HG03159 (cell line): ENCODE measurements at regions not wholly inside any gene's neighbourhood (a gene's known extent, or its start where the extent isn't known, plus 50 kb on each side); places are given as distances from the start of the nearest gene placed in this dataset.

Experiments
- ATAC-seq: cut with Tn5 transposase; IDR thresholded peaks from one replicate; pipeline ENCODE4 v1.9.1; 2021; ENCODE audit warnings: mild to moderate bottlenecking, moderate library complexity; ENCODE audit not compliant: unreplicated experiment

DNA sequence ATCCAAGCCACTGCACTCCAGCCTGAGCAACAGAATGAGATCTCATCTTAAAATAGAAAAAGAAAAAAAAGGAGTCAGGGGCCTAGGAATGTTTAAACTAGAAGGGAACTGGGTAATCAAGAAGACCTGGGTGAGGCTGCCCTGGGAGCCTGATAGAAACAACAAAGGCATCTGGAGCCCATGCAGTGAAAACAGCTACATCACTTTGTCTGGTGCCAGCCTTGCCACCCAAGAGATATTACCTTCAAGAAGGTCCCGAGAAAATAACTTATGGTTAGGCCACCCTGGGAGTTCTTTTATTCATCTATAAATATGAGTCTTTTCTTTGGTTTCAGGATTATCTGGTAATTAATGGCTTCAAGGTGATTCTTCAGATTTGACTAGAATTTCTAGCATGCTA is 412.1 kb downstream of the METTL15 start:
- no peak for ATAC-seq

DNA sequence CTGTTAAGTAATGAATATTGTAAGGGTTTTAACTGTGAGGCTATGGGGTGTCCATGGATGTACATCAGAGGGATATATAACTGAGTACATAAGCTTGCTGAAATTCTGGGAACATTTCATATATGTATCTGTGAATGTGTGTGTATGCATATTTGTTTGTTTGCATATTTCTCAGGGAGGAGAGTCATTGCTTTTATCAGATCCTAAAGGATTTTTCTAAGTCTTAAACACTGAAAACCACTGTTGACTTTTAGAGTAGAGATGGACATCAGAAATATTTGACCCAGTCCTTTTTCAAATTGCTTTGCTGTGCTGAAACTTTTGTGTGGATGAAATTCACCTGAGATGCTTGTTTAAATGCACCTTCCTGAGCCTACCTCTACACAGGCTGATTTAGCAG is 410.6 kb downstream of the METTL15 start:
- no peak for ATAC-seq

- no peak for ATAC-seq
Observed at GRCh38 chr11:28517621-28518020, 409.4 kb downstream of the METTL15 start.

DNA sequence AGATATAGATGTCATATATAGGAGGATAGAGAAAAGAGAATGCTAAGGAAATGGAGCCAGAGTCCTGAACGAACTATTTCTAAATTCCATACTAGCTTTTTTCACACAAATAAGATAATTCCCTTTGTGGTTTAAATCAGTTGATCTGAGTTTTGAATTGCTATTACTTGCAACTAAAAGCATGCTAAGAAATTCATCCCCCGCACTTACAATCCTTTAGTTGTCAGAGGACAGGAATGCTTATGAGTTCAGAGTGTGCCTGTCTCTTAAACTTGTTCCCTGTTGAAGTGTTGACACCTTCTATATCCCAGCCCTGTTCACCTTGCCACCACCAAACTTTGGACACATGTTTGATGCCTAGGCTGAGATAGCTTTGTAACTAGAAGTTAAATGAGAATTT is 406.2 kb downstream of the METTL15 start:
- ATAC-seq: no peak

- ATAC-seq: no peak
Observed at GRCh38 chr11:28512143-28512756, 404.1 kb downstream of the METTL15 start.

DNA sequence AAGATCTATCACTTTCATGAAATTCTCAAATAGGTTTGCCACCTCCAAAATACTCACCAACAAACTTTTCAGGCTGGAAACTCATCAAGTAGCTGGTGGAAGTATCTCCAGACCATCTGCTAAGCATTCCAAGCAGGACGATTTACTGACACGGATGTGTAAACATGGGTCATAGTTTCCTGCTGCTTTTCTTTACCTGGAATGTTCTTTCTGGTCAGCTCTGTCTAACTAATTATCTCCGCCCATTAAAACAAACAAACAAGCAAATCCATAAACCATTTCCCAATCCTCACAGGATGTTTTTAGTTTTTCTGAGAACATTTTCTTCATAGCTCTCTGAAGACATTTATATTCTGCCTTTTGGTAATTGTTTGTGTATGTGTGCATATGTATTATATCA is 397.0 kb downstream of the METTL15 start:
- ATAC-seq: no peak

DNA sequence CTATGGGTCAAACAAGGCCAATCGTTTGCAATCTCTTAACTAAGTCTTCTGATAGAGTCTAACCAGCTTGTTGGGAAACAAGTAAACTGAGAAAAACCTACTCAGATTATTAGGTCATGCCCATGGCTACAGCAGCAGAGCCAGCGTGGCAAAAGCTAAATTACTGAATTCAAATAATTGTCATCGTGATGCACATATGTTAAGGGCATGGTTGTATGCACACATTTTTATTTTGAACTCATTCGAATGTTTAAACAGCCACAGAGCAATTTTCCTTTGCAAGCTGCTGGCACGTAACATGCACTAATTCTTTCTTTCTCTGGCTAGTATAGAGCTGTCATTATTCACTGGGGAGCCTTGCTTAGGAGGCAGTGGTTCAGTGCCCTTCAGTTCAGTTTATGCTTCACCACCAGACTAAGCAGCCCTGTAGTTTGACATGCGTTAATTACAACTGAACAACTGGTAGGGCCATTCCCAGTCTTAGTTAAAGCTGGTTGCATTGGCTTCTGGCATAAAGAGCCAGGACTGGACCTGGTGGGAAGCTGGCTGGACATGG is 396.4 kb downstream of the METTL15 start:
- no peak for ATAC-seq

DNA sequence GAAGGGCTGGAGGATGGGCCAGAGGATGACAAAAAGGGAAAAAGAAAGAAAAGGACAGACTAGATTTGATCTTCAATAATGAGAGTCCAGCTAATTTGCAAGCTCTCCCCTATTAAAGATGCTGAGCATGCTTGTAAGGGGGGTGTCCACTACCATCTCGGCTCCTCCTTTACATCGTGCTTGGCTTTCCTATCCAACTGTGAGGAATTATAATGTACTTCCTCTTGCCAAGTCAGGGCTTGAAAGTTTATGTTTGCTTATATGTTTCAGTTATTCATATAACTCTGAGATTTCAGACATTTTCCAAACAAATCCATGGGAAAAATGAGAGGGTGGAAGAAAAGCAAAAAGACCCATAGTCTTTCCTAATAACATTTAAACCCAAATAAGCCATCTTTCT is 387.1 kb downstream of the METTL15 start:
- ATAC-seq: no peak

GRCh38 chr11:28491431-28491830 is 383.2 kb downstream of the METTL15 start:
- no peak for ATAC-seq

GRCh38 chr11:28490773-28491382 is 382.7 kb downstream of the METTL15 start:
- ATAC-seq: no peak

DNA sequence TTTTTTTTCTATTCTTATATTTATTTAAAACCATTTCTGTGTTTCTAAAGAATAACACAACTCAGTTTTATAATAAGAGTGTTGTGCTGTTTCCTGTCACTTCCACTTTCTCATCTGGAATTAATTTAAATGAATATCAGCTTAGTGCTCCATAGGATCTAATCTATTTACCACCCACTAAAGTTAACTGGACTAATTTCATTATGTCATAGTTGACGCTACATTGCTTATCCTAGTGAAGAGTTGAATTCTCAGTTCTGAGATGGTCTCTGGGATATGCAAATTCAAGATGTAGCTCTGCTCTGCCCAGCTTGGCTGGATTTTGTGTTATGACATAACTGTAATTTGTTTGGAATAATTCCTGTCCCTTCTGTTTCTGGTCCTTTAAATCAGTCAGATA is 380.1 kb downstream of the METTL15 start:
- no peak for ATAC-seq

GRCh38 chr11:28483072-28483867 is 375.1 kb downstream of the METTL15 start:
- no peak for ATAC-seq

GRCh38 chr11:28482666-28483065 is 374.5 kb downstream of the METTL15 start:
- no peak for ATAC-seq

- no peak for ATAC-seq
Observed at GRCh38 chr11:28481616-28482480, 373.7 kb downstream of the METTL15 start.

GRCh38 chr11:28480406-28480805 is 372.2 kb downstream of the METTL15 start:
- ATAC-seq: no peak

GRCh38 chr11:28476864-28477263 is 368.7 kb downstream of the METTL15 start:
- no peak for ATAC-seq

GRCh38 chr11:28476049-28476448 is 367.9 kb downstream of the METTL15 start:
- no peak for ATAC-seq

GRCh38 chr11:28472904-28473303 is 364.7 kb downstream of the METTL15 start:
- ATAC-seq: no peak

- no peak for ATAC-seq
Observed at GRCh38 chr11:28471537-28471936, 363.3 kb downstream of the METTL15 start.

DNA sequence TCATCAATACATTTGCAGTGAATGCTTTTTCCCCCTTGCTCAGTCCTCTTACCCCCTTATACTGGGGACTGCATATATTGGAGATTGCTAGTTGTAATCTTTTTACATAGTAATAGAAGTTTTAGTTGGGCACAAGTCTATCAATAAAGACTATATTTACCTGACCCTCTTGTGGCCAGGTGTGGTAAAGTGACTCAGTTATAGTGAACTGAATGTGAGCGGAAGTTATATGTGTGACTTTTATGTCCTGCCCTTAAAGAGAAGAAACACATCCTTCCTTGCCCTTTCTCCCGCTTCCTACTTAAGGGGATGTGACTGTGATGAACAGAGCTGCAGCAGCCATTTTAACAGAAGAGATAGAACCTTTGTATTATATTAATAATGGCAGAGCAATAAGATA is 362.0 kb downstream of the METTL15 start:
- ATAC-seq: no peak

- no peak for ATAC-seq
Observed at GRCh38 chr11:28466506-28466905, 358.3 kb downstream of the METTL15 start.
